ENCODE measurements at regions not wholly inside any gene's neighbourhood (a gene's known extent, or its start where the extent isn't known, plus 50 kb on each side); places are given as distances from the start of the nearest gene placed in this dataset.
A peak's percentile ranks its signal among the peaks of the same experiment; 100 is the strongest.

DNA sequence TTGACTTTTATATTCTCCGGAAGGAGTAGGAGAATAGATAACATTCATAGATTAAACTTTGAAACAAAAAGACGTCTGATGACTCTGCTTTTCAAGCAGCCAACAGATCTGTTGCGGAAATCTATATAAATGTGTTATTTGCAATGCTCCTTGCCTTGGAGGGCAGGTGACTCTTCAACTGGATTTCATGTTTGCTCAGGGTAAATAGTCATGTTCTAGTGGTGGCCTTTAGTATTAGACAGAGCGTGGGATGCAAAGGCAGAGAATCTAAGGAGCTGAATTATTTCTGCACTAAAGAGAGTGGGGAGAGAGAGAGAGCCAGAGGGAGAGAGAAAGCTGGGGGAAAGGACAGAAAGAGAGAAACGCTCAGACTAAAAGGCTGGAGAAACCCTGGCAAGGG, 454.3 kb downstream of the AJAP1 start:
- Histone ChIP-seq H3K9me3 (ENCODE audit: control insufficient read depth, insufficient read depth, low read length) (no peaks in the 10 kb centered on the region), H3K27ac (ENCODE audit: low read depth, low read length) (no peak overlapping the region), H3K9ac (ENCODE audit: low read depth, low read length) (no peak overlapping the region), H3K27me3 (ENCODE audit: control insufficient read depth, insufficient read depth, low read length) (no peaks in the 10 kb centered on the region), H3K4me3 (ENCODE audit: low read depth, low read length) (no peak overlapping the region), H3K36me3 (ENCODE audit: control insufficient read depth, insufficient read depth, low read length) (no peaks in the 10 kb centered on the region), H3K4me1 (ENCODE audit: control insufficient read depth, insufficient read depth, low read length) (peaks cover 21% of the 10 kb centered on the region)

DNA sequence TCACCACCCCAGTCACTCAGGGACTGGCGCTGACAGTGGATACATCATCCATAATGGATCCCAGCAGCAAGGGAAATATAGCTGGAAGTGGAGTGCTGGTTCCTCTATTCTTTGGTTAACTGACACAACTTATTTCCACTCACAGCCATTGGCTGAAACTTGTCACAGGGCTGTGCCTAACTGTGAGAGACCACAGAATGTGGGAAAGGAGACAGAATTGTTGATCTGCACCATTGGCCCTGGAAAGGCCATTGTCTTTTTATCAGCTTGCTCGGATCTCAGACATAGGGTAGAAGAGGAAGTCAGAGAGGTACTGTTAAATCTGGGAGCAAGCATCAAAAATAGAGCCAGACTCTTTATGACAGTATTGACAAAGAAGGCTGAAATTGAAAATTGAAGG, 451.3 kb downstream of the AJAP1 start:
- Histone ChIP-seq H3K9me3 (ENCODE audit: control insufficient read depth, insufficient read depth, low read length) (no peaks in the 10 kb centered on the region; the same call in 1 of the 2 replicates), H3K9ac (ENCODE audit: low read depth, low read length) (no peak overlapping the region), H3K27ac (ENCODE audit: low read depth, low read length) (no peak overlapping the region), H3K27me3 (ENCODE audit: control insufficient read depth, insufficient read depth, low read length) (no peaks in the 10 kb centered on the region), H3K36me3 (ENCODE audit: control insufficient read depth, insufficient read depth, low read length) (no peaks in the 10 kb centered on the region), H3K4me1 (ENCODE audit: control insufficient read depth, insufficient read depth, low read length) (peaks cover 8% of the 10 kb centered on the region; the same call in 1 of the 2 replicates), H3K4me3 (ENCODE audit: low read depth, low read length) (no peak overlapping the region)

- Histone ChIP-seq H3K4me3 (ENCODE audit: low read depth, low read length) (no peak overlapping the region), H3K4me1 (ENCODE audit: control insufficient read depth, insufficient read depth, low read length) (peaks cover 5% of the 10 kb centered on the region), H3K27me3 (ENCODE audit: control insufficient read depth, insufficient read depth, low read length) (no peaks in the 10 kb centered on the region), H3K36me3 (ENCODE audit: control insufficient read depth, insufficient read depth, low read length) (no peaks in the 10 kb centered on the region), H3K9ac (ENCODE audit: low read depth, low read length) (no peak overlapping the region), H3K9me3 (ENCODE audit: control insufficient read depth, insufficient read depth, low read length) (peaks cover 9% of the 10 kb centered on the region), H3K27ac (ENCODE audit: low read depth, low read length) (no peak overlapping the region)
These were observed 445.1 kb downstream of the AJAP1 start for GRCh38 chr1:5099558-5099957.

- Histone ChIP-seq H3K36me3 (ENCODE audit: control insufficient read depth, insufficient read depth, low read length) (no peaks in the 10 kb centered on the region), H3K4me3 (ENCODE audit: low read depth, low read length) (no peak overlapping the region), H3K4me1 (ENCODE audit: control insufficient read depth, insufficient read depth, low read length) (peaks cover 5% of the 10 kb centered on the region), H3K9me3 (ENCODE audit: control insufficient read depth, insufficient read depth, low read length) (peaks cover 15% of the 10 kb centered on the region), H3K9ac (ENCODE audit: low read depth, low read length) (no peak overlapping the region), H3K27ac (ENCODE audit: low read depth, low read length) (no peak overlapping the region), H3K27me3 (ENCODE audit: control insufficient read depth, insufficient read depth, low read length) (no peaks in the 10 kb centered on the region)
These were observed 444.6 kb downstream of the AJAP1 start for GRCh38 chr1:5098981-5099385.

- H3K9ac ChIP-seq (ENCODE audit: low read depth, low read length), result no peak overlapping the region
- H3K27ac ChIP-seq (ENCODE audit: low read depth, low read length), result no peak overlapping the region
- no peaks in the 10 kb centered on the region for H3K27me3 ChIP-seq (ENCODE audit: control insufficient read depth, insufficient read depth, low read length)
- peaks cover 8% of the 10 kb centered on the region; the same call in 1 of the 2 replicates for H3K4me1 ChIP-seq (ENCODE audit: control insufficient read depth, insufficient read depth, low read length)
- H3K36me3 ChIP-seq (ENCODE audit: control insufficient read depth, insufficient read depth, low read length), result no peaks in the 10 kb centered on the region
- no peak overlapping the region for H3K4me3 ChIP-seq (ENCODE audit: low read depth, low read length)
- peaks cover 32% of the 10 kb centered on the region for H3K9me3 ChIP-seq (ENCODE audit: control insufficient read depth, insufficient read depth, low read length)
These were observed 438.6 kb downstream of the AJAP1 start for GRCh38 chr1:5093042-5093441.

- Histone ChIP-seq H3K9ac (ENCODE audit: low read depth, low read length) (no peak overlapping the region), H3K27me3 (ENCODE audit: control insufficient read depth, insufficient read depth, low read length) (no peaks in the 10 kb centered on the region), H3K9me3 (ENCODE audit: control insufficient read depth, insufficient read depth, low read length) (no peaks in the 10 kb centered on the region), H3K4me1 (ENCODE audit: control insufficient read depth, insufficient read depth, low read length) (no peaks in the 10 kb centered on the region), H3K27ac (ENCODE audit: low read depth, low read length) (no peak overlapping the region), H3K4me3 (ENCODE audit: low read depth, low read length) (no peak overlapping the region), H3K36me3 (ENCODE audit: control insufficient read depth, insufficient read depth, low read length) (no peaks in the 10 kb centered on the region)
These were observed 430.3 kb downstream of the AJAP1 start for GRCh38 chr1:5084676-5085075.

- Histone ChIP-seq H3K27me3 (ENCODE audit: control insufficient read depth, insufficient read depth, low read length) (no peaks in the 10 kb centered on the region), H3K36me3 (ENCODE audit: control insufficient read depth, insufficient read depth, low read length) (no peaks in the 10 kb centered on the region)
These were observed 412.8 kb downstream of the AJAP1 start for GRCh38 chr1:5067246-5067645.

GRCh38 chr1:5053744-5054143, 399.3 kb downstream of the AJAP1 start:
- H3K9me3 ChIP-seq (ENCODE audit: control insufficient read depth, insufficient read depth, low read length), result peaks cover 11% of the 10 kb centered on the region
- H3K27ac ChIP-seq (ENCODE audit: low read depth, low read length), result peak overlapping the region; percentile 59
- H3K36me3 ChIP-seq (ENCODE audit: control insufficient read depth, insufficient read depth, low read length), result no peaks in the 10 kb centered on the region
- no peak overlapping the region for H3K4me3 ChIP-seq (ENCODE audit: low read depth, low read length)
- no peak overlapping the region for H3K9ac ChIP-seq (ENCODE audit: low read depth, low read length)
- H3K27me3 ChIP-seq (ENCODE audit: control insufficient read depth, insufficient read depth, low read length), result no peaks in the 10 kb centered on the region
- peaks cover 18% of the 10 kb centered on the region for H3K4me1 ChIP-seq (ENCODE audit: control insufficient read depth, insufficient read depth, low read length)

More at GRCh38 chr1:5067246-5067645, 412.8 kb downstream of the AJAP1 start:
- Histone ChIP-seq H3K4me3 (ENCODE audit: low read depth, low read length) (no peak overlapping the region), H3K27ac (ENCODE audit: low read depth, low read length) (no peak overlapping the region), H3K9ac (ENCODE audit: low read depth, low read length) (no peak overlapping the region), H3K9me3 (ENCODE audit: control insufficient read depth, insufficient read depth, low read length) (peaks cover 6% of the 10 kb centered on the region), H3K4me1 (ENCODE audit: control insufficient read depth, insufficient read depth, low read length) (peaks cover 19% of the 10 kb centered on the region)

- Histone ChIP-seq H3K4me3 (ENCODE audit: low read depth, low read length) (no peak overlapping the region), H3K4me1 (ENCODE audit: control insufficient read depth, insufficient read depth, low read length) (no peaks in the 10 kb centered on the region), H3K9me3 (ENCODE audit: control insufficient read depth, insufficient read depth, low read length) (no peaks in the 10 kb centered on the region), H3K36me3 (ENCODE audit: control insufficient read depth, insufficient read depth, low read length) (no peaks in the 10 kb centered on the region), H3K27ac (ENCODE audit: low read depth, low read length) (no peak overlapping the region), H3K9ac (ENCODE audit: low read depth, low read length) (no peak overlapping the region), H3K27me3 (ENCODE audit: control insufficient read depth, insufficient read depth, low read length) (no peaks in the 10 kb centered on the region)
These were observed 374.7 kb downstream of the AJAP1 start for GRCh38 chr1:5029136-5029535.

DNA sequence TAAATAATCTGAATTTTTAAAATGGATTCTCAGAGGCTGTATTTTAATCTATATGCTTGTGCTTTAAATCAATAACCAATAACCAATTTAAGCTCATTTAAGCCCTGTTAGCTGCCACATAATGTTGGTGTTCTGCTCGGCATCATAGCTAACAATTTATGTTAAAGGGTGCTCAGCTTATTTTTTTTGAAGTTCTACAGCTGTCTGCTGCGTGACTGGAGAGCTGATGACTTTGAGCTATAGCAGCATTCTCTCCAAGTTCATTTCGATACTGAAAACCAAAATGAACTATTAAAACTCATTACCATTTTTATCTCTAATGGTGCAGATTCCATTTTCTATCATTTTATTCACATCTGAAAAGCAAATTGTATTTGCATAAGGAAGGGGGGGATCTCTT, 357.8 kb downstream of the AJAP1 start:
- Histone ChIP-seq H3K4me1 (ENCODE audit: control insufficient read depth, insufficient read depth, low read length) (no peaks in the 10 kb centered on the region), H3K9ac (ENCODE audit: low read depth, low read length) (no peak overlapping the region), H3K4me3 (ENCODE audit: low read depth, low read length) (no peak overlapping the region), H3K27ac (ENCODE audit: low read depth, low read length) (no peak overlapping the region), H3K36me3 (ENCODE audit: control insufficient read depth, insufficient read depth, low read length) (no peaks in the 10 kb centered on the region), H3K27me3 (ENCODE audit: control insufficient read depth, insufficient read depth, low read length) (no peaks in the 10 kb centered on the region), H3K9me3 (ENCODE audit: control insufficient read depth, insufficient read depth, low read length) (no peaks in the 10 kb centered on the region)

- Histone ChIP-seq H3K9me3 (ENCODE audit: control insufficient read depth, insufficient read depth, low read length) (0 out of 2 replicates have a peak, but pooled peaks cover 2% of the 10 kb centered on the region), H3K4me1 (ENCODE audit: control insufficient read depth, insufficient read depth, low read length) (no peaks in the 10 kb centered on the region), H3K36me3 (ENCODE audit: control insufficient read depth, insufficient read depth, low read length) (no peaks in the 10 kb centered on the region), H3K27me3 (ENCODE audit: control insufficient read depth, insufficient read depth, low read length) (no peaks in the 10 kb centered on the region), H3K27ac (ENCODE audit: low read depth, low read length) (no peak overlapping the region), H3K9ac (ENCODE audit: low read depth, low read length) (no peak overlapping the region), H3K4me3 (ENCODE audit: low read depth, low read length) (no peak overlapping the region)
These were observed 356.2 kb downstream of the AJAP1 start for GRCh38 chr1:5010656-5011055.

- Histone ChIP-seq H3K27ac (ENCODE audit: low read depth, low read length) (no peak overlapping the region), H3K9ac (ENCODE audit: low read depth, low read length) (no peak overlapping the region), H3K36me3 (ENCODE audit: control insufficient read depth, insufficient read depth, low read length) (no peaks in the 10 kb centered on the region), H3K4me3 (ENCODE audit: low read depth, low read length) (no peak overlapping the region), H3K4me1 (ENCODE audit: control insufficient read depth, insufficient read depth, low read length) (no peaks in the 10 kb centered on the region), H3K9me3 (ENCODE audit: control insufficient read depth, insufficient read depth, low read length) (0 out of 2 replicates have a peak, but pooled peaks cover 2% of the 10 kb centered on the region), H3K27me3 (ENCODE audit: control insufficient read depth, insufficient read depth, low read length) (no peaks in the 10 kb centered on the region)
These were observed 355.8 kb downstream of the AJAP1 start for GRCh38 chr1:5010236-5010635.

All from HUES48 (cell line).